ENCODE measurements at regions not wholly inside any gene's neighbourhood (a gene's known extent, or its start where the extent isn't known, plus 50 kb on each side); places are given as distances from the start of the nearest gene placed in this dataset.

DNA sequence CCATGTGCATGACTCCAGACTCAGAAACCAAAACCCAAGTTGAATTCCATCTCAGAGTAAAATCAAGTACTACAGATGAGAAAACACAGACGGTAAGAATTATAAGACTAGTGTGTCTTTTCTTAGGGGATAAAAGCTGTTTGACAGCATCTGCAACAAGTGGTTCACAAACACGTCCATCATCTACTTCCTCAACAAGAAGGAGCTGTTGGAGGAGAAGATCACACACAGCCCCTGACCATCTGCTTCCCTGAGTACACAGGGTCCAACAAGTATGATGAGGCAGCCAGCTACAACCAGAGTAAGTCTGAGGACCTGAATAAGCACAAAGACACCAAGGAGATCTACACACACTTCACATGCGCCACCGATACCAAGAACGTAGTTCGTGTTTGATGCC is 110.7 kb upstream of the ATF7IP start:
- no peak for DNase-seq
- Mint-ChIP-seq H3K4me3 (no peak overlapping the region), H3K27ac (peak overlapping the region; percentile 100), H3K4me1 (peaks cover 45% of the 10 kb centered on the region), H3K36me3 (ENCODE audit: low read depth) (peaks cover 24% of the 10 kb centered on the region), H3K27me3 (no peaks in the 10 kb centered on the region), H3K9me3 (peaks cover 10% of the 10 kb centered on the region)
- CTCF ChIA-PET = interaction anchor here (1.7 to 2.8 kb wide), 4 partner anchors 16 to 199 kb away, joined by 3 to 31 read pairs (median 16); partner anchors contain the start of gene ATF7IP
- POLR2A ChIA-PET = interaction anchor here (1.5 to 2.3 kb wide), 7 partner anchors 14 to 515 kb away, joined by 3 to 48 read pairs (median 19); partner anchors contain the start of gene ATF7IP

DNA sequence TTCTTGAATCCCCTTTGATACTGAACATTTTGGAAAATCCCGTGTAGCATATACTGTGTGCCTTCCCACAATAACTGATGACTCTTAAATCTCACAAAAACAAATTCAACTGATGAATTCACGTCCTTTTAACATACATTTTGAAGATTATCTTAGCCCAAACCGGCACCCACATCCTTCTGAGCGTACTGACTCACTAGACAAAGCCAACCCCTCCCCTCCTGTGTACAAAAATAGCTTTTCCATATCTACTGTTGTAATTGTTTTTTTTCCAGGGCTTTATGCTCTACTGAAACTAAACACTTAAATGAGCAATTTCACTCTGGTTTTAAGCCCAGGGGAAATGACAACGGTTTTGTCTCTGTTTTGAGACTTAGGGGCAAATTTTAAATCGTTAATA is 109.4 kb upstream of the ATF7IP start:
- H3K9me3 Mint-ChIP-seq = peaks cover 11% of the 10 kb centered on the region
- H3K4me3 Mint-ChIP-seq = peak overlapping the region; percentile 55
- POLR2A ChIA-PET = interaction anchor here (1.0 to 2.3 kb wide), 17 partner anchors 15 to 515 kb away, joined by 3 to 48 read pairs (median 5); partner anchors contain the start of gene ATF7IP

DNA sequence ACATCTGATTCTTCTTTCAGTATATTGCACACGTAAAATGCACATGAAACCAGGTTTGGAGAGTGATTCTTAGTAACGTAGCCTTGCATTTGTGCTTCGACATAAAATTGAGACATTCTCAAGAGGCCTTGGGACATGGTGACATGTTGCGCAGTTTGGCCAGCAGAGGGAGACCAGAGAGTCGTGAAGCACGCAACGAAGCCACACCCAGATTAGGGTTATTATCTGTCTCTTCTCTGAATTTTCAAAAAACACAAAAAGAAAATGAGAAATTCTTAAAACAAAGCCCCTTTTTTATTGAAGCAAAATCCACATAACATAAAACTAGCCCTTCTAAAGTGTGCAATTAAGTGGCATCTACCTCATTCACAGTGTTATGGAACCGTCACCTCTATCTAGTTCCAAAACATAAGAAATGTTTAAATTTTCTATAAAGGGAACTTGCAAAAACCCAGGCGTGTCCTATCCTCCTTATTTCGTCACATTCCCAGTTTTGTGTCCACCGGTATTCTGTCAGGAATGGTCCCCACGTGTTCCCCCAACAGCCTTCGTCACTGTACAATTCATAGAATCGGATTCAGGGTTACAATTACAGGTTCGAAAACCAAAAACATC is 108.8 kb upstream of the ATF7IP start:
- DNase-seq = peak; percentile 83
- Mint-ChIP-seq H3K36me3 (ENCODE audit: low read depth) (peaks cover 28% of the 10 kb centered on the region), H3K4me3 (peak overlapping the region; percentile 55), H3K27me3 (no peaks in the 10 kb centered on the region), H3K4me1 (peaks cover 47% of the 10 kb centered on the region), H3K9me3 (peaks cover 11% of the 10 kb centered on the region), H3K27ac (peak overlapping the region; percentile 100)
- ChIA-PET POLR2A (interaction anchor here (1.0 to 2.3 kb wide), 14 partner anchors 16 to 515 kb away, joined by 3 to 48 read pairs (median 6); partner anchors contain the start of gene ATF7IP), CTCF (interaction anchor here (0.9 to 2.8 kb wide), 6 partner anchors 16 to 197 kb away, joined by 3 to 31 read pairs (median 8); partner anchors contain the start of gene ATF7IP)

More for the DNA sequence above, 109.4 kb upstream of the ATF7IP start:
- Mint-ChIP-seq H3K27ac (peak overlapping the region; percentile 100), H3K27me3 (no peaks in the 10 kb centered on the region), H3K4me1 (peaks cover 47% of the 10 kb centered on the region), H3K36me3 (ENCODE audit: low read depth) (peaks cover 28% of the 10 kb centered on the region)
- peak; percentile 68 for DNase-seq
- CTCF ChIA-PET = interaction anchor here (0.7 to 2.8 kb wide), 10 partner anchors 17 to 468 kb away, joined by 3 to 31 read pairs (median 3); partner anchors contain the start of gene ATF7IP

DNA sequence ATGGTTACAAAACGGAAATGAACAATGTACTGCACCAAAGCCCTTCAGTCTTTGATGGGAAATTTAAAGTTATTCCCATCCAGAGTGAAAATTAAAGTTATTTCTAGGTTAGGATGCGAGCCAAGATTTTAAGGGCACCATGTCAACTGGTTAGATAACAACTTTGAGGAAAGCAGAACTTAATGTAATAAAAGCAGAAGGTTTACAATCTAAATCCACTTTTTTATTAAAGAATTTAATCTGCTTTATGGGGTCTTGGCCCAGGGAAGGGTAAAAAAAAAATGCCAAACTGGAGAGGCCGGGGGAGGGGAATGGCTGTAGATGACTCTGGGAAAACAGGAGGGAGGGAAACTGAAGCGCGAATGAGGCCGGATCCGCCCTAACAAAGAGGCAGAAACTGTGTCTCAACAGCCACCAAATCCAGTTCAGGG is 108.2 kb upstream of the ATF7IP start:
- Mint-ChIP-seq H3K9me3 (peaks cover 13% of the 10 kb centered on the region), H3K36me3 (ENCODE audit: low read depth) (peaks cover 28% of the 10 kb centered on the region), H3K27me3 (no peaks in the 10 kb centered on the region), H3K27ac (peak overlapping the region; percentile 100), H3K4me1 (peaks cover 50% of the 10 kb centered on the region), H3K4me3 (peak overlapping the region; percentile 55)
- POLR2A ChIA-PET = interaction anchor here (0.8 to 3.2 kb wide), 16 partner anchors 16 to 705 kb away, joined by 3 to 60 read pairs (median 6); partner anchors contain the start of gene ATF7IP
- CTCF ChIA-PET = interaction anchor here (0.5 to 2.2 kb wide), 17 partner anchors 16 to 217 kb away, joined by 3 to 34 read pairs (median 4); partner anchors contain the start of gene ATF7IP
- no peak for DNase-seq

DNA sequence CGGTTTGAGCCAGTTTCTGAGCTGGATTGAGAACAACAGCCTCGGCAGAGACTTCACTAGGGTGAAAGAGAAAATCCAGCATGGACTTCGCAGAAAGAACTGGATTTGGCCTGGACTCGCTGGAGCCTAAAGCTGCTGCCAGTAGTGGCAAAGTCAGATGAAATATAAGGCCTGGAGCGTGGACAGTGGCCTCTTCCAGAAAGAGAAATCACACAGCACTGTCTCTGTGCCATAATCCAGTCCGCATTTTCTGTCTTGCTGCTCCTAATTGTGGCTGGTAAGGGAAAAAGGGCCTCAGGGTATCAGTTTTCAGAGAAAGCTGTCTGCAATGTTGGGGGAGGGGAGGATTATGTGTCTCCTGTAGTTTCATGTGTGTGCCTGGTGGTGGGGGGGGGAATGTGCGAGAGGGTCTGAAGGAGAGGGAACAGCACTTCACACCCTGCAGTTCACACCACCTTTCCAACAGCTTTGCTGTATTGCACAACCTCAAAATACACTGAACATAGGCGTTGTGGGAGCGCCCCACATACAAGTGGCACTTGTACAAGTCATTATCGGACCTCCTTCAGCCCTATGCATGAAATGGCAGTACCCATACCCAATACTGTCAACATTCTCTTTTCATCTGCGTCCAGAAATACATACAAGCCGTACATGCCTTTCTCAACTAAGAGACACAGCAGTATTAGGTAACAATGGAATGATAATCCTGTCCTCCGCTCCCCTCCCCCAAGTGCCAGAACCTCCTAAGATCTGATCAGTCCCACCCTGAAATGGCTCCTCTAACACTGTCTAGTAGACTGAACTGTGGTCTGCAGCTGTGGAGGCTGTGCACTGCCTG is 107.5 kb upstream of the ATF7IP start:
- DNase-seq = peak; percentile 95
- Mint-ChIP-seq H3K36me3 (ENCODE audit: low read depth) (peaks cover 28% of the 10 kb centered on the region), H3K4me3 (peak overlapping the region; percentile 55), H3K4me1 (peaks cover 51% of the 10 kb centered on the region), H3K9me3 (peaks cover 13% of the 10 kb centered on the region), H3K27ac (peak overlapping the region; percentile 100), H3K27me3 (no peaks in the 10 kb centered on the region)
- POLR2A ChIA-PET = interaction anchor here (0.8 to 3.2 kb wide), 18 partner anchors 16 to 704 kb away, joined by 3 to 60 read pairs (median 6); partner anchors contain the start of gene ATF7IP
- CTCF ChIA-PET = interaction anchor here (0.5 to 2.2 kb wide), 17 partner anchors 17 to 216 kb away, joined by 3 to 34 read pairs (median 4); partner anchors contain the start of gene ATF7IP

DNA sequence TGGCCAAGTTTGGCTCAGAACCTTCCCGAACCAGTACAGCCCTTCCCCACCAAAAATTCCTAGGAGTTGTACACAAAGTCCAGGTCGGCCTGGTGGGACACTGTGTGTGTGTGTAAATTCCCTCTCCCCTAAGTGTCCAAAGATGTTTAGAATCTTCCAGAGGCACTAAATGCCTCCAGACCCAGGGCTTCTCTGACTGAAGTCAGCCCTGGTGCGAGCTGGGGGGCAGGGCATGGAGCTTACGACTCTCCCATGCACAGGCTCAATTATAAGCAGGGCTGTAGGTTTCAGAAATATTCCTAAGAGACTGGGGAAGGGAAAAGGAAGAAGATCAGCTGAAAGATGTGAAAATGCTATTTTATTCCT is 106.9 kb upstream of the ATF7IP start:
- no peaks in the 10 kb centered on the region for H3K27me3 Mint-ChIP-seq
- ChIA-PET POLR2A (interaction anchor here (0.8 to 3.2 kb wide), 11 partner anchors 15 to 703 kb away, joined by 4 to 60 read pairs (median 7); partner anchors contain the start of gene ATF7IP), CTCF (interaction anchor here (0.6 to 2.2 kb wide), 8 partner anchors 62 to 196 kb away, joined by 3 to 34 read pairs (median 4); partner anchors contain the start of gene ATF7IP)
- H3K4me3 Mint-ChIP-seq = no peak overlapping the region
- DNase-seq = no peak
- H3K27ac Mint-ChIP-seq = peak overlapping the region; percentile 100
- H3K4me1 Mint-ChIP-seq = peaks cover 51% of the 10 kb centered on the region
- H3K36me3 Mint-ChIP-seq (ENCODE audit: low read depth) = peaks cover 28% of the 10 kb centered on the region
- peaks cover 13% of the 10 kb centered on the region for H3K9me3 Mint-ChIP-seq

DNA sequence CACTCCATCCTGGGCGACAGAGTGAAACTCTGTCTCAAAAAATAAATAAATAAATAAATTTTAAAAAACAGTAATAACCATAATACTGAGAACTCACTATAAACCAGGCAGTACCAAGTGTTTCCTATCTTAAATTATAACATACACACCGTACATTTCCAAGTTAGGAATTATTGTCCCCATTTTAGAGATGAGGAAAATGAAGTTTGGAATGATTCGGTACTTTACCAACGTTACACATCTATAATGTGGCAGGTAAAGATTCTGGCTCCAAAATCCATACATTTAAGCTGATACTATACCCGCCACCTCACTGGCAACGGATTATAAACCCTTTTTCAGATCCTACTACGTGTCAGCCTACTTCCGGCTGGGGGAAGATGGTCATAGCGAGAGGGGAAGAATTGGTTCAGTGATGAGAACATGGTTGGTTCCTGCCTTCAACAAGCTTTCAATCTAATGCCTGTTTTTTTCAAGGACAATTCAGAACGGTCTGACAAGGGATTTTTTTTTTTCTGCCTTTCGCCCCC is 105.9 kb upstream of the ATF7IP start:
- Mint-ChIP-seq H3K4me3 (no peak overlapping the region), H3K4me1 (peaks cover 54% of the 10 kb centered on the region), H3K27me3 (no peaks in the 10 kb centered on the region), H3K9me3 (peaks cover 13% of the 10 kb centered on the region), H3K27ac (no peak overlapping the region), H3K36me3 (ENCODE audit: low read depth) (peaks cover 27% of the 10 kb centered on the region)
- no peak for DNase-seq
- ChIA-PET POLR2A (interaction anchor here (0.6 to 3.2 kb wide), 5 partner anchors 20 to 176 kb away, joined by 3 to 60 read pairs (median 9); partner anchors contain the start of gene ATF7IP), CTCF (no interaction called here)

DNA sequence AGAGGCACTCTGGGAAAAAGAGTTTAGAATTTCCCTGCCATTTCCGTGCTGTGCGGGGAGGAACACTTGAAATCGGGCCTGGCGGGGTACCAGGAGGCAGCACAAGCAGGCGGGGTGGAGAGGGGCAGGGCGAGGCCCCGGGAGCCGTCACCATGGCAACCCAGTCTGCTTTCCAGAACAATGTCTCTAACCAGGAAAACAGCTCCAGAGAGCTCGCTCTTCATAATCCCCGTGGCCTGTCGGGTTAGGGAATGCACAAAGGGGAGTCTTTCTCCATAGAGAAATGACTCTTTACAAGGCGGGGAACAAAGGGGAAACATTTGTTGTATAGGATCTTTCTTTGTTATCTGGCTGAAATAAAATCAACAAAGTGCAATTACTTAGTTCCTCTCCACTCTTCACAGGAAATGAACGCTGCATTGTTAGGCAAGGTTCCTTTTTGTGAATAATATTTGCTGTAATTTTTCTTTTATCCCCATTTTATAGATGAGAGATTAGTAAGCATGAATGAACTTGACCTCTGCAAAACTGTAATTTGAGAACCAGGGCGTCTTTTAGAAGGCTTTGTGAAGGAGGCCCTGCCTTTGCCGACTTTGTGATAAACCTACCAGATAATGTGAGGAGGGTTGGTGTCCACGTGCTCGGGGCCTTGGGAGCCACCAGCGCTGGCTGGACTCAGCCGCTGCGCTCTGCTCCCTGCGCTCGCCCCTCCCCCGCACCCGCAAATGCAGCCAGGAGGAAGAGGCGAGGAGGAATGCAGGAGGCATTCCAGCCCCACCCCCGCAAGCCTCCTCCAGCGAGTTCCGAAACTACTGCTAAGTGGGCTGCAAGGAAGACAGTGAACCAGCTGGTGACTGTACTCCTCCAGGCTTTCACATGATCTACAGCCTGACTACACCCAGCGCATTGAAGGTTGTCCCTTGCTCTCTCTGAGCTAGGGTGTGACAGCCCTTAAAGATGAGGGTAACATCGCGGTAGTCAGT is 105.2 kb upstream of the ATF7IP start:
- Mint-ChIP-seq H3K27me3 (no peaks in the 10 kb centered on the region), H3K27ac (no peak overlapping the region), H3K4me3 (no peak overlapping the region), H3K36me3 (ENCODE audit: low read depth) (peaks cover 21% of the 10 kb centered on the region), H3K9me3 (peaks cover 13% of the 10 kb centered on the region), H3K4me1 (peaks cover 47% of the 10 kb centered on the region)
- CTCF ChIA-PET = no interaction called here
- POLR2A ChIA-PET = interaction anchor here (0.6 to 3.2 kb wide), 3 partner anchors 20 to 175 kb away, joined by 3 to 60 read pairs (median 3); partner anchors contain the start of gene ATF7IP
- no peak for DNase-seq

DNA sequence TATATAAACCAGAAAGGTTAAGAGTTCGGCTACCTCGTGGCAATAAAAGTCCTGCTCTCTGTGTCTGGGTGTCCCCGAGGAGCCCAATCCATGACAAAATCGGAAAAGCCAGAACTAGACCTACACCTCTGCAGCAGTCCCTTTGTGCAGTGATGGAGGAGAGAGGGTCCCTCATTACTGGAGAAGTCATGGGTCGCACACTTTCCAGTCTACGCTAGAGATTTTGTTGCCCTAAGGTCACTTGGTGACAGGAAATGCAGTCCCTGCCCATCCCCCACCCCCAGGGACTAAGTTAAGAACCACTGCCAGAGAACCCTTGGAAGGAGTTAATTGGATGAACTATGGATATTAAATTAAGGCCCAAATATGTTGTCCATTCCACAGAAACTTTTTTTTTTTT is 104.4 kb upstream of the ATF7IP start:
- Mint-ChIP-seq H3K9me3 (peaks cover 13% of the 10 kb centered on the region), H3K27ac (no peak overlapping the region), H3K4me3 (no peak overlapping the region), H3K36me3 (ENCODE audit: low read depth) (peaks cover 20% of the 10 kb centered on the region), H3K27me3 (no peaks in the 10 kb centered on the region), H3K4me1 (peaks cover 39% of the 10 kb centered on the region)
- CTCF ChIA-PET = no interaction called here
- POLR2A ChIA-PET = no interaction called here
- no peak for DNase-seq

DNA sequence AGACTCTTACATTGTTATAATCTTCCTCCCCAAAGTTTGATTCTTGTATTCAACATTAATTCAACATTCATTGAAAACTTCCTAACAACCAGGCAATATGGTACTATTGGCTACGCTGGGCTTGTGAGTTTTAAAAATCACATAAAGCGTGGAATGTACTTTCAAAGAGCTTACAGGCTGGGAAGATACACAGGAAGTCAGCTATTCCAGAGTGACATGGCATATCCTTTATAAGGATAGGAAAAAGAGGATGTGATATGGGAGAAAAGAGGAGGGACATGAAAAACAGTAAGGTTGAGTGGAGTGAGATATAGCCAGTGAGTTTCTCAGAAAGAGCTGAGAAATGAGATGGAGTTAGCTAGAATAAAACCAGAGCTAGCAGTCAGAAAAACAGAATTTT is 103.6 kb upstream of the ATF7IP start:
- no peaks in the 10 kb centered on the region for H3K27me3 Mint-ChIP-seq
- peaks cover 13% of the 10 kb centered on the region for H3K9me3 Mint-ChIP-seq
- ChIA-PET CTCF (interaction anchor here (1.5 kb wide), 1 partner anchor 192 kb away, joined by 5 read pairs; no protein-coding TSS in a partner anchor), POLR2A (interaction anchor here (0.7 kb wide), 1 partner anchor 46 kb away, joined by 3 read pairs; no protein-coding TSS in a partner anchor)
- no peak overlapping the region for H3K4me3 Mint-ChIP-seq
- peaks cover 31% of the 10 kb centered on the region for H3K4me1 Mint-ChIP-seq
- H3K36me3 Mint-ChIP-seq (ENCODE audit: low read depth) = peaks cover 20% of the 10 kb centered on the region
- DNase-seq = no peak
- no peak overlapping the region for H3K27ac Mint-ChIP-seq

DNA sequence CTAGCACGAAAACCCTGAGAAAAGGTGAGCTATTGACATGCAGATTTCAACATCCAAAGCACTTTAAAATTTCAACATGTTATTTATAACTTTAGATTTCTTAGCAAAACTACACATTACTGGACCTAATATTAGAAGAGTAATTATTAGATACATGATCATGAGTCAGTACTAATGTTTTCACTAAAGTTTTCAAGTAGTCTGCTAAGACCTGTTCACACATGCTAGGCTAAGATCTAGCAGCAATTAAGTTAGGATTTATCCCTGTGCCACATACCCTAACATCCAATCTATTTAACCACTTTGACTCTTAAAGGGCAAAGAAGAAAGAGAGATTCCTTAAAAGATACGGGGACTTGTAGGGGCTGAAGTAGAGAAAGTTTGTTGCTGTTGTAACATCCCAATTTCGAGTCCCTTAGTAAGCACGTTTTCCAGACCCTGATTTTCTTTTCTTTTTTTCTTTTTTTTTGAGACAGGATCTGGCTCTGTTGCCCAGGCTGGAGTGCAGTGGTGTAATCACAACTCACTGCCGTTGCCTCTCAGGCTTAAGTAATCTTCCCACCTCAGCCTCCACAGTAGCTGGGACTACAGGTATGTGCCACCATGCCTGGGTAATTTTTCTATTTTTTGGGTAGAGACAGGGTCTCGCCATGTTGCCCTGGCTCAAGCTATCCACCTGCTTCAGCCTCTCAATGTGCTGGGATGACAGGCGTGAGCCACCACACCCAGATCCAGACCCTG is 102.5 kb upstream of the ATF7IP start:
- H3K4me1 Mint-ChIP-seq = peaks cover 20% of the 10 kb centered on the region
- DNase-seq = no peak
- H3K4me3 Mint-ChIP-seq = no peak overlapping the region
- H3K27ac Mint-ChIP-seq = no peak overlapping the region
- ChIA-PET CTCF (interaction anchor here (0.9 to 1.5 kb wide), 2 partner anchors 10 to 191 kb away, joined by 3 to 5 read pairs; no protein-coding TSS in a partner anchor), POLR2A (interaction anchor here (0.7 to 1.2 kb wide), 2 partner anchors 47 to 121 kb away, joined by 3 read pairs; no protein-coding TSS in a partner anchor)
- H3K9me3 Mint-ChIP-seq = peaks cover 13% of the 10 kb centered on the region
- H3K36me3 Mint-ChIP-seq (ENCODE audit: low read depth) = peaks cover 17% of the 10 kb centered on the region
- no peaks in the 10 kb centered on the region for H3K27me3 Mint-ChIP-seq
